ENCODE measurements at regions not wholly inside any gene's neighbourhood (a gene's known extent, or its start where the extent isn't known, plus 50 kb on each side); places are given as distances from the start of the nearest gene placed in this dataset.

GRCh38 chr22:27264184-27264583 lies 537.4 kb downstream of the MN1 start:
- DNase-seq: no peak

DNA sequence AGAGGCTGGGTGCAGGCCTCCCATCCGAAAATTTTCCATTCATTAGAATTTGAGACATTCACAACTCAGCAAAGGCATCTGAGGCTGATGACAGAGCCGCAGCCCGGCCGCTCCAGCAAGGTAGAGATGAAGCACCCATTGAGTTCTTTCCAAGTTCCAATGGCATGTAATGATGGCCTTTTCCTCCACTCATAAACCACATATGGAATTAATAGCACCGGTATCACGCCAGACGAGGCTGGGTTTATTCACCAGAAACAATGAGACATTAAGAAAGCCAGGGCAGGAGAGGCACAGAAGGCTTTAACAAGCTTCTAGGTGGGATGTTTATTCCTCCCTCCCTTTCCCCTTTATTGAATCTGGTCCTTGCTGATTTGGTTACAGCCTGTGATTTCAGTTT lies 534.4 kb downstream of the MN1 start:
- DNase-seq: no peak

- DNase-seq: no peak
Measured at GRCh38 chr22:27269751-27270543, 531.6 kb downstream of the MN1 start.

- DNase-seq: no peak
Measured at GRCh38 chr22:27270818-27271510, 530.6 kb downstream of the MN1 start.

DNA sequence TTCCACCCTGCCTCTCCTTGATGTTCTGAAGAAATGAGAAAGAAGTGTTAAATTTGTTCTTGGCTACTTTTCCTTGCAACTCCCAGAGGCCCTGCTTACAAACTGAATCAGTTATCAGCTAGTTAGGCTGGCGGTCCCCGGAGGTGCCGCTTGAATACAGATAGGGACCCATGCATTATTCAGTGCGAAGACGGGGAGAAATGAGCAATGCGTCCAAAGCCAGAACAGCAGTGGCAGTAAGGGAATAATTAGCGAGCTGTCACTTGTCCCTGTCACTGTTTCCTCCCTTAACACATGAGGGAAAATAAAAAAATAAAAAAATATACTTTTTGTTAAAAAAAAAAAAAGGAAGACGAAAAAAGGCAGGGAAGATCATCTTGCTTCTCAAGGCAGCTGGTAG lies 528.1 kb downstream of the MN1 start:
- DNase-seq: no peak

- no peak for DNase-seq
Measured at GRCh38 chr22:27273853-27274252, 527.7 kb downstream of the MN1 start.

GRCh38 chr22:27274770-27275449 lies 526.6 kb downstream of the MN1 start:
- no peak for DNase-seq

- DNase-seq: no peak
Measured at GRCh38 chr22:27278946-27279345, 522.6 kb downstream of the MN1 start.

DNA sequence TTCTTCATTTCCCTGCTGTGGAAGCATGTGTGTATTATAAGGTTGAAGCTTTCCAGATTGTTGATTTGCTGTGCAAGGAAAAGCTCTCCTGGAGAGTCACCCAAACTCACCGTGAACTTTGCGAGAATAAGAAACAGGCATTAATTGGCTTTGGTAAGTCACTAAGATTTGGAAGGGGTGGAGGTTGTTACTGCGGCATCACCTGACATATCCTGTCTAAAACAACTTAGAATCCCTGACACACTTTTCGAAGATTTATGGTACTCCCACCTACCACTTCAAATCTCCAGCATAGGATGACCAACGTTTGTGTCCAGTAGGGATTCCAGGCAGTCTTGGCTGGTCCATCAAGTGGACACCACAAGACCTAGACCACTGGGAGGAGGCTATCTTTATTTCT lies 518.3 kb downstream of the MN1 start:
- no peak for DNase-seq

GRCh38 chr22:27283714-27284113 lies 517.8 kb downstream of the MN1 start:
- no peak for DNase-seq

GRCh38 chr22:27284324-27284723 lies 517.2 kb downstream of the MN1 start:
- DNase-seq: no peak

DNA sequence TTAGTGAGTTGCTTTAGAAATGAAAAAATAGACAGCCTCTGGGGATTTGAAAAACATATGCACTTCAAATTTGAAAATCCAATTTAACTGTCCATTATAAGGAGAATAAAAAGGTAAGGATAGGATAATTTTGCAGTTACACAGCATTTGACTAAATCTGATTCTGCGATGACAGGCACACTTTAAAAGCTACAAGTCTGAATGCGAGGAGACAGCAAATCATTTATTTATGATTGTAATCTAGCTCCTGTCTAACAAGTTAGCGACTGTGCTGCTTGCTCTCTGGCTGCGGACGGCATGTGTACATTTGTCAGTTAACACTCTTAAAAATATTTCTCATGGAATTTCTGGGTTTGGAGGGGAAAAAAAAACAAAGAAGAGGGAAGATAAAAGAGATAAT lies 514.8 kb downstream of the MN1 start:
- no peak for DNase-seq

- no peak for DNase-seq
Measured at GRCh38 chr22:27292542-27293299, 508.8 kb downstream of the MN1 start.

- no peak for DNase-seq
Measured at GRCh38 chr22:27293721-27294445, 507.7 kb downstream of the MN1 start.

GRCh38 chr22:27295040-27295439 lies 506.5 kb downstream of the MN1 start:
- DNase-seq: no peak

GRCh38 chr22:27295605-27296004 lies 506.0 kb downstream of the MN1 start:
- no peak for DNase-seq

DNA sequence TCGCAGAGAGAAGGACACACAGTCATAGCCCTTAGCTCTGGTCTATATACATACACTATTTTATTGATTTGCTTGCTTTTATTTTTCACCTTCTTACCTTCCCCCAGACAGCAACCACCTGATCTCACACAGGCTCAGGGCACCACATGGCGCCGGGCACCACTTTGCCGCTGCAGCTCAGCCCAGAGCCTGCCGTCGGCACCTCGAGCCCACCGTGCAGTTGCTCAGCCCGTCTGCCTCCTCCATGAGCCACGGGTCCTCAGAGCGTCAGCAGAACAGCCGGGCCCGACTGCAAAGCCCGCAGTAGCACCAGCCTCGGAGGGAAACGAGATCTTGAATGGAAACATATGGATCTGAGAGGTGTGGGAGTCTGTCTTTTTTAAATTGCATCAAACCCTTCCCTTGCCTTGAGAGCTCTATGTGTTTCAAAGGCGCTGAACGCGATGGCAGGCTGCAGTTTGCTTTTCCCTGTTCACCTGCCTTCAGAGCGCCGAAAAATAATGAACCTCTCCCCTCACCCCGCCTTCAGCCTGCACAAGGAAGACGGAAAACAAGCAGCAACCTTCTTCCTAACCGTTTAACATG lies 505.4 kb downstream of the MN1 start:
- no peak for DNase-seq

DNA sequence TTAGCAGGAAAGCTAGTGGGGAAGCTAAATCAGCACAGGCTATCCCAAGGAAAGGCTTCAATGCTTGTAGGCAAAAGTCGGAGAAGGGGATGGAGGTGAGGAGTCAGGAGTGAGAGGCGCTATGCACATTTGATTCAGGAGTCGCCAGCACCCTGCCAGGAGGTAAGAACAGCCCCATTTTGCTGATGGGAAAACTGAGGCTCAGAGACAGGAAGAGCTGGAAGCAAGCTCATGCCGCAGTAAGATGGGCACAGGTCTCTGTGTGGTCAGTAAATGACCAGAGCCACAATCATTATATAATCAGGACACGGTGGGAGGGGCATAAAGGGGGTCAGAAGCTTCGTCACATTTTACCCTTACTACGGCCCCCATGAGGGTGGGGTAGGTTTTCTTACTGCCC lies 504.4 kb downstream of the MN1 start:
- no peak for DNase-seq

- no peak for DNase-seq
Measured at GRCh38 chr22:27298332-27298731, 503.2 kb downstream of the MN1 start.

- DNase-seq: no peak
Measured at GRCh38 chr22:27298742-27299141, 502.8 kb downstream of the MN1 start.

DNA sequence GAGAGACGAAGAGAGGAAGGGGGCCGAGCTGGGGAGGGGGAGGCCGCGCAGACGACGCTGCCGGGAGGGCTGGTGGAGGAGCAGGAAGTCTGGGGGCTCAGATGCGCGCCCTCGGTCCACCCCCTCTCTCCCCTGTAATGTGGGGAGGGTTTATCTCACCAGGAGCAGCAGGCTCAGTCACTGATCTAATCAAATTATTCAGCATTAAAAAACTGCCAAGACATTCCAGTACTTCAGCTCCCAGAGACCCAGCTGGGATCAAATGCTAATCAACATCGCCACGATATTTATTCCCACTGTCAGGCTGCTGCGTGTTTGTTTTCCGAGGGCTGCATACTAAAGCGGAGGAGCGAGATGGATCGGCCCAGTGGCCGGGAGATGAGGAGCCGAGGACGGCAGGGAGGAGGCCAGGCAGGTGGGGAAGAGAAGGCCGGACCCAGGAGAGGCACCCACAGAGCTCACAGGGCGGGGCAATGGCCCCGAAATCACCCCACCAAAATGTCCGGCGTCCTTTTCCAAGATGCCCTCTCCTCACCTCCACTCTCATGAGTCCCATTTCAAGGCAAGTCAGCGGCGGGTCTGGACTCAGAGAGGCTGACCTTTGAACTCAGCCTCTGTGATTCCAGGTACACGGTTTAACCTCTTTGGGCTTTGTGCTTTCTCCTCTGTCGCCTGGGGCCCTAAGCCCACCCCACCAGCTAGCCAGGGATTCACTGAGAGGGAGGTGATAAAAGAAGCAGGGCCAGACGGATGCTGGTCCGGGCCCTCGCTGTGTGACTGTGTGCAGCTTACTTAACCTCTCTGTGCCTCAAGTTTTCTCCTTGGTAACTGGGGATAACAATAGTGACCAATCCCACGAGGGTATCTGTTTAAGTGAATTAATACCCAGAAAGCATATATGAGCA lies 502.1 kb downstream of the MN1 start:
- DNase-seq: no peak

Measured in T-helper 1 cell (primary cell).